ENCODE measurements at regions not wholly inside any gene's neighbourhood (a gene's known extent, or its start where the extent isn't known, plus 50 kb on each side); places are given as distances from the start of the nearest gene placed in this dataset.

DNA sequence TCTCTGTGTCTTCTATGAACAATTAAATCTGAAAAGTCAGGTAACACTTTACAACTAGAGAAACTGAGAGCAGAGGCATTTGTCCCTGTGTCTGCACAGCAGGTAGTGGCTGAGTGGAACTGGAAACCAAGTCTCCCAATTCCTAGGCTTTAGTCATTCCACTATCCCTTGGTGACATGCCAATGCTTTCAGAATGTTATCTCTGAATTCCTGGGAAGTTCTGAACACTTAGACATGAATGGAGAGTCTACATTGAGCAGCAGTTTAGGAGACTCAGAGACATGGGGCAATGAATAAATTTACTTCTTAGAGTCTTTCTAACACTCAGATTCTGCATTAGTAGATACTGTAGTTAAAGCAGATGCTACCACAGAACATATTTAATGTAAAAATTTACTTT lies 94.8 kb upstream of the APC start:
- TF ChIP-seq EP300 (IDR thresholded peaks at IDR 0.05) (no peak), POLR2A (IDR thresholded peaks at IDR 0.05) (no peak)

All from stomach (tissue), 4 donors.